ENCODE measurements at regions not wholly inside any gene's neighbourhood (a gene's known extent, or its start where the extent isn't known, plus 50 kb on each side); places are given as distances from the start of the nearest gene placed in this dataset.
"Not testable (repeated sequence)": the region's sequence is repeated elsewhere in the genome, so short reads cannot be mapped to it uniquely, and the experiment has no call there.

GRCh38 chr5:159456722-159457465, 126.6 kb upstream of the IL12B start:
- DNase-seq, result no peak

GRCh38 chr5:159458217-159458711, 128.0 kb upstream of the IL12B start:
- DNase-seq, result no peak

- no peak for DNase-seq
Observed at GRCh38 chr5:159459132-159459627, 128.9 kb upstream of the IL12B start.

- DNase-seq, result no peak
Observed at GRCh38 chr5:159459951-159460538, 129.8 kb upstream of the IL12B start.

- DNase-seq, result no peak
Observed at GRCh38 chr5:159463590-159464321, 133.5 kb upstream of the IL12B start.

- no peak for DNase-seq
Observed at GRCh38 chr5:159465604-159466003, 135.3 kb upstream of the IL12B start.

GRCh38 chr5:159467666-159468065, 137.4 kb upstream of the IL12B start:
- DNase-seq, result no peak

- no peak for DNase-seq
Observed at GRCh38 chr5:159469496-159470372, 139.4 kb upstream of the IL12B start.

- DNase-seq, result no peak
Observed at GRCh38 chr5:159471904-159472303, 141.6 kb upstream of the IL12B start.

- DNase-seq, result no peak
Observed at GRCh38 chr5:159475026-159475425, 144.7 kb upstream of the IL12B start.

GRCh38 chr5:159478950-159479349, 148.7 kb upstream of the IL12B start:
- no peak for DNase-seq

GRCh38 chr5:159480849-159481248, 150.6 kb upstream of the IL12B start:
- no peak for DNase-seq

GRCh38 chr5:159481751-159482150, 151.5 kb upstream of the IL12B start:
- DNase-seq, result no peak

GRCh38 chr5:159486836-159487235, 156.5 kb upstream of the IL12B start:
- no peak for DNase-seq

GRCh38 chr5:159488516-159488915, 158.2 kb upstream of the IL12B start:
- no peak for DNase-seq

- no peak for DNase-seq
Observed at GRCh38 chr5:159489779-159490178, 159.5 kb upstream of the IL12B start.

GRCh38 chr5:159490507-159490906, 160.2 kb upstream of the IL12B start:
- DNase-seq, result no peak

- DNase-seq, result no peak
Observed at GRCh38 chr5:159493696-159494095, 163.4 kb upstream of the IL12B start.

GRCh38 chr5:159496773-159497172, 166.5 kb upstream of the IL12B start:
- no peak for DNase-seq

- no peak for DNase-seq
Observed at GRCh38 chr5:159497221-159497620, 166.9 kb upstream of the IL12B start.

- no peak for DNase-seq
Observed at GRCh38 chr5:159498630-159499029, 168.3 kb upstream of the IL12B start.

- not testable (repeated sequence) for DNase-seq
Observed at GRCh38 chr5:159502116-159502515, 171.8 kb upstream of the IL12B start.

- no peak for DNase-seq
Observed at GRCh38 chr5:159503236-159503635, 172.9 kb upstream of the IL12B start.
